ENCODE measurements at regions not wholly inside any gene's neighbourhood (a gene's known extent, or its start where the extent isn't known, plus 50 kb on each side); places are given as distances from the start of the nearest gene placed in this dataset.

DNA sequence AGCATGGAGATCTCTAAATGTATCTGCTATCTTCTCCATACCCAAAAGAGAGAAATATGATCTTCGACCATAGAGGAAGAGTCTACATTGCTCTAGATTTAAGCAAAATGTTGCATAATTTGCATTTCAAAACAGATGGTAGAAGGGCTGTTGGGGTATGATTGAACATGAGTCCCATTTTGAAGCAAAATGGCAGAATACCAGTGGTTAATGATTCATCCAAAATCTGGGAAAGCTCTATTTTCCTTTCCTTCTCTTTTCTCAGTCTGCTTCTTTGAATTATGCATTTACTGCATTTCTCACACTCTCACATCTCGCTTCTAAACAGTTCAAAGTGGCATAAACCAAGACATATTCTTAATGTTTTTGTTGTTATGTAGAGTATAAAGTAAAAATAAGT, 178.5 kb downstream of the MACC1 start:
- H3K27me3 ChIP-seq (ENCODE audit: insufficient read depth, low read length), result no peaks in the 10 kb centered on the region
- H3K79me1 ChIP-seq (ENCODE audit: low read length), result no peaks in the 10 kb centered on the region
- no peak overlapping the region for H2AFZ ChIP-seq (ENCODE audit: insufficient read depth, low read length, poor library complexity)
- H3K9ac ChIP-seq (ENCODE audit: low read length), result no peak overlapping the region
- no peak for DNase-seq
- no peak overlapping the region for H4K12ac ChIP-seq (ENCODE audit: low read depth, low read length)
- H3K18ac ChIP-seq (ENCODE audit: low read length), result no peak overlapping the region
- H3K23ac ChIP-seq (ENCODE audit: low read length), result no peak overlapping the region
- H2BK12ac ChIP-seq (ENCODE audit: low read length), result no peak overlapping the region
- no peak overlapping the region for H4K91ac ChIP-seq (ENCODE audit: low read depth, low read length)
- H3K4me3 ChIP-seq (ENCODE audit: low read depth, low read length), result no peak overlapping the region
- no peak overlapping the region for H3K4ac ChIP-seq (ENCODE audit: low read depth, low read length)
- no peak overlapping the region for H3K14ac ChIP-seq (ENCODE audit: low read length)
- H2AK5ac ChIP-seq (ENCODE audit: low read length), result no peak overlapping the region
- no CpG with 5 or more reads among the region's 2 CpGs for WGBS (ENCODE audit: extremely low coverage, insufficient coverage, insufficient read length)
- H2BK120ac ChIP-seq (ENCODE audit: insufficient read depth, low read length, poor library complexity), result no peak overlapping the region
- H3K36me3 ChIP-seq (ENCODE audit: control insufficient read depth in 1 of 2, insufficient read depth in 2 of 2, low read length in 2 of 2), result no peaks in the 10 kb centered on the region
- no peak overlapping the region for H4K8ac ChIP-seq (ENCODE audit: low read depth, low read length)
- no peaks in the 10 kb centered on the region for H3K9me3 ChIP-seq (ENCODE audit: insufficient read depth, low read depth, low read length)
- no peak overlapping the region for H3K27ac ChIP-seq (ENCODE audit: low read depth, low read length)
- no peak overlapping the region for H3K4me2 ChIP-seq (ENCODE audit: low read length)
- H3K79me2 ChIP-seq (ENCODE audit: control insufficient read depth, insufficient read depth, low read length, poor library complexity), result no peaks in the 10 kb centered on the region
- H3K4me1 ChIP-seq (ENCODE audit: control insufficient read depth in 1 of 2, insufficient read depth in 2 of 2, low read length in 2 of 2), result no peaks in the 10 kb centered on the region
- no peak overlapping the region for H2BK5ac ChIP-seq (ENCODE audit: low read depth, low read length, poor library complexity)

DNA sequence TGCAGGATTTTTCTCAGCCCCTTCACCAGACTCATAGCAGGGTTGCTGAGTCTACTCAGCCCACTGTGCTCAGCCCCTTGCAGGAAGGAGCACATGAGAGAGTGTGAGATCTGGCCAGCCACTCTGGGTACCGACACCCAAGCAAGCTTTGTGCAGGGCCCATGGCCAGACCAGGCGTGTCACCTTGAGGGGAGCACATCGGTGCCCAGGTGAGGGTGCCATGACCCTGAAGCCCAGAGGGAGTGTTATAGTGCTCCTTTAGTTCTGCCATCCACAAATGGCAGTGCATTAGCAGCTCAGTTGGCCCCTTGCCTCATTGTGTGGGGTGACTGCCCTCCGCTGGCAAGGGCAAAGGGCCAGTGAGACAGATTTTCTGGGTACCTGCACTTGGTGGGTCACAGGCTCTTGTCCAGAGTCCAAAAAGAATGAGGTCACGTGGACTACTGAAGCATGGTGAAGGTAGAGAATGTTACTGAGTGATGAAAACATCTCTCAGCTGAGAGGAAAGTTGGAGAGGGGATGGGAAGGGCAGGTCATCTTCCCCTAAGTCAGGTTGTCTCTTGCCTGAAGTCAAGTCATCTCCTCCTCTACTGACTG, 181.8 kb downstream of the MACC1 start:
- Histone ChIP-seq H2BK120ac (ENCODE audit: insufficient read depth, low read length, poor library complexity) (no peak overlapping the region), H4K91ac (ENCODE audit: low read depth, low read length) (no peak overlapping the region), H2BK12ac (ENCODE audit: low read length) (no peak overlapping the region), H3K18ac (ENCODE audit: low read length) (no peak overlapping the region), H3K27ac (ENCODE audit: low read depth, low read length) (no peak overlapping the region), H3K79me1 (ENCODE audit: low read length) (no peaks in the 10 kb centered on the region), H2AK5ac (ENCODE audit: low read length) (no peak overlapping the region), H2BK5ac (ENCODE audit: low read depth, low read length, poor library complexity) (no peak overlapping the region), H3K4me3 (ENCODE audit: low read depth, low read length) (no peak overlapping the region), H3K9ac (ENCODE audit: low read length) (no peak overlapping the region), H3K27me3 (ENCODE audit: insufficient read depth, low read length) (no peaks in the 10 kb centered on the region), H3K23ac (ENCODE audit: low read length) (no peak overlapping the region), H4K8ac (ENCODE audit: low read depth, low read length) (no peak overlapping the region), H3K4me2 (ENCODE audit: low read length) (no peak overlapping the region), H4K12ac (ENCODE audit: low read depth, low read length) (no peak overlapping the region), H3K9me3 (ENCODE audit: insufficient read depth, low read depth, low read length) (no peaks in the 10 kb centered on the region), H3K4me1 (ENCODE audit: control insufficient read depth in 1 of 2, insufficient read depth in 2 of 2, low read length in 2 of 2) (no peaks in the 10 kb centered on the region), H2AFZ (ENCODE audit: insufficient read depth, low read length, poor library complexity) (no peak overlapping the region), H3K36me3 (ENCODE audit: control insufficient read depth in 1 of 2, insufficient read depth in 2 of 2, low read length in 2 of 2) (no peaks in the 10 kb centered on the region), H3K4ac (ENCODE audit: low read depth, low read length) (no peak overlapping the region), H3K14ac (ENCODE audit: low read length) (no peak overlapping the region), H3K79me2 (ENCODE audit: control insufficient read depth, insufficient read depth, low read length, poor library complexity) (no peaks in the 10 kb centered on the region)
- no peak for DNase-seq
- no CpG with 5 or more reads among the region's 5 CpGs for WGBS (ENCODE audit: extremely low coverage, insufficient coverage, insufficient read length)

DNA sequence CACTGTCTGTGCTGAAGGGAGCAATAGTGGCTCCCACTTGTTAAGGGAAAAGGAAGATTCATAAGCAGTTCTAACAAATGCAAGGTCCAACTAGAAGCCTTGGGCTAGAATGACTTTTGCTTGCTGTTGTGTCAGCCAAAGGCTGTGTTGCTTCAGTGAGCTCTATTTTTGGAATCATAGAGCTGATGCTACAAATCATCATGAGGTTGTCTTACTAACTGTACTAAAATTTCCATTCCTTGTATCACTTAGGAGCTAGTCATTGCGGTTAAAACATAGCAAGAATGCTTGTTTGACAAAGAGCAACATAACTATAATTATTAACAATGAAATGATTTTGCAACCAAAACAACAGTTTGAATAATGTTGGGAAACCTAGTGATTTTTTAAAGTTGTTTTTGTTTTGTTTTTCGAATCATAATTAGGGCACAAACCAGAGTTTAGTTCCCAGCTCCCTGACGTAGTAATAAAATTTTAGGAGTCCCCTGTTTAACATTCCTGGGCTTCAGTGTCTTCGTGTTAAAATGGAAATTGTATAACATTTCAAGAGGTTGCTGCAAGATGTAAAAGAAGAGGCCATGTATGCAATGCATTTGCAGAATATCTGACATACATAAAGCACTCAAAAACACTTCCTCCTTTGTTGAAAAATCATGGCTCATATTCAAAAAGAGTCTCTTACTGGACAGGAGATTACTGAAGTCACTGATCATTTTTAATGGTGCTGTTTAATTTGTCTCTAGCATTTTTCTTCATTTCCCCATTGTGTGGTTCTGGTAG, 183.4 kb downstream of the MACC1 start:
- DNase-seq, result peak; percentile 55 to 68
- H3K4me1 ChIP-seq (ENCODE audit: control insufficient read depth in 1 of 2, insufficient read depth in 2 of 2, low read length in 2 of 2), result no peaks in the 10 kb centered on the region
- H3K23ac ChIP-seq (ENCODE audit: low read length), result no peak overlapping the region
- no peak overlapping the region for H4K91ac ChIP-seq (ENCODE audit: low read depth, low read length)
- no peak overlapping the region for H4K8ac ChIP-seq (ENCODE audit: low read depth, low read length)
- H3K9ac ChIP-seq (ENCODE audit: low read length), result no peak overlapping the region
- no peak overlapping the region for H3K4me2 ChIP-seq (ENCODE audit: low read length)
- H2AFZ ChIP-seq (ENCODE audit: insufficient read depth, low read length, poor library complexity), result no peak overlapping the region
- H2BK120ac ChIP-seq (ENCODE audit: insufficient read depth, low read length, poor library complexity), result no peak overlapping the region
- no peak overlapping the region for H2BK5ac ChIP-seq (ENCODE audit: low read depth, low read length, poor library complexity)
- no peak overlapping the region for H3K4me3 ChIP-seq (ENCODE audit: low read depth, low read length)
- no peak overlapping the region for H3K18ac ChIP-seq (ENCODE audit: low read length)
- H3K14ac ChIP-seq (ENCODE audit: low read length), result no peak overlapping the region
- no peaks in the 10 kb centered on the region for H3K36me3 ChIP-seq (ENCODE audit: control insufficient read depth in 1 of 2, insufficient read depth in 2 of 2, low read length in 2 of 2)
- H2AK5ac ChIP-seq (ENCODE audit: low read length), result no peak overlapping the region
- H4K12ac ChIP-seq (ENCODE audit: low read depth, low read length), result no peak overlapping the region
- no CpG with 5 or more reads among the region's 4 CpGs for WGBS (ENCODE audit: extremely low coverage, insufficient coverage, insufficient read length)
- no peaks in the 10 kb centered on the region for H3K9me3 ChIP-seq (ENCODE audit: insufficient read depth, low read depth, low read length)
- no peak overlapping the region for H2BK12ac ChIP-seq (ENCODE audit: low read length)
- H3K4ac ChIP-seq (ENCODE audit: low read depth, low read length), result no peak overlapping the region
- no peaks in the 10 kb centered on the region for H3K79me1 ChIP-seq (ENCODE audit: low read length)
- no peaks in the 10 kb centered on the region for H3K27me3 ChIP-seq (ENCODE audit: insufficient read depth, low read length)
- no peak overlapping the region for H3K27ac ChIP-seq (ENCODE audit: low read depth, low read length)
- no peaks in the 10 kb centered on the region for H3K79me2 ChIP-seq (ENCODE audit: control insufficient read depth, insufficient read depth, low read length, poor library complexity)

DNA sequence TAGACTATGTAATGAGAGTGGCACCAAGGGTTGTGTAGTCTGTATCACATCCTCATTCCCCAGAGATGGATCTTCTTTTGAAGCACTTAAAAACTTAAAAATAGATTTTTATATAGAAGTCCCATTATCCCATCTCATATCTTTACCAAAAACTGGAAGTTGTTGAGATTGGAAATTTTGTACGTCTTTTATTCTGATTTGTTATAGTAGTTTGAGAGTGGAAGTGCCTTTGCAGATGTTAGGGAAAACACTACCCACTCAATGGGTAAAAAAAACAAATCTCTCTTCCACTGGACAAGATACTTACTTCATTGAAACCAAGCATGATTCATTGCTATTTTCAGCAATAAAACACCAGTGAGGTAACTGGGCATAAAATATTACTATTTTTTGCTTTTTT, 184.4 kb downstream of the MACC1 start:
- no peak overlapping the region for H4K91ac ChIP-seq (ENCODE audit: low read depth, low read length)
- H2AK5ac ChIP-seq (ENCODE audit: low read length), result no peak overlapping the region
- H3K4me1 ChIP-seq (ENCODE audit: control insufficient read depth in 1 of 2, insufficient read depth in 2 of 2, low read length in 2 of 2), result no peaks in the 10 kb centered on the region
- no peak overlapping the region for H3K4me3 ChIP-seq (ENCODE audit: low read depth, low read length)
- H3K27ac ChIP-seq (ENCODE audit: low read depth, low read length), result no peak overlapping the region
- H3K18ac ChIP-seq (ENCODE audit: low read length), result no peak overlapping the region
- H3K14ac ChIP-seq (ENCODE audit: low read length), result no peak overlapping the region
- no peak overlapping the region for H3K9ac ChIP-seq (ENCODE audit: low read length)
- no peaks in the 10 kb centered on the region for H3K79me1 ChIP-seq (ENCODE audit: low read length)
- H2BK12ac ChIP-seq (ENCODE audit: low read length), result no peak overlapping the region
- H3K27me3 ChIP-seq (ENCODE audit: insufficient read depth, low read length), result no peaks in the 10 kb centered on the region
- no CpG with 5 or more reads among the region's 1 CpG for WGBS (ENCODE audit: extremely low coverage, insufficient coverage, insufficient read length)
- no peak overlapping the region for H3K4me2 ChIP-seq (ENCODE audit: low read length)
- H2AFZ ChIP-seq (ENCODE audit: insufficient read depth, low read length, poor library complexity), result no peak overlapping the region
- H3K4ac ChIP-seq (ENCODE audit: low read depth, low read length), result no peak overlapping the region
- no peaks in the 10 kb centered on the region for H3K9me3 ChIP-seq (ENCODE audit: insufficient read depth, low read depth, low read length)
- H2BK5ac ChIP-seq (ENCODE audit: low read depth, low read length, poor library complexity), result no peak overlapping the region
- H4K12ac ChIP-seq (ENCODE audit: low read depth, low read length), result no peak overlapping the region
- no peak overlapping the region for H4K8ac ChIP-seq (ENCODE audit: low read depth, low read length)
- no peak overlapping the region for H2BK120ac ChIP-seq (ENCODE audit: insufficient read depth, low read length, poor library complexity)
- no peaks in the 10 kb centered on the region for H3K79me2 ChIP-seq (ENCODE audit: control insufficient read depth, insufficient read depth, low read length, poor library complexity)
- DNase-seq, result no peak
- H3K23ac ChIP-seq (ENCODE audit: low read length), result no peak overlapping the region
- no peaks in the 10 kb centered on the region for H3K36me3 ChIP-seq (ENCODE audit: control insufficient read depth in 1 of 2, insufficient read depth in 2 of 2, low read length in 2 of 2)
